ENCODE measurements at regions not wholly inside any gene's neighbourhood (a gene's known extent, or its start where the extent isn't known, plus 50 kb on each side); places are given as distances from the start of the nearest gene placed in this dataset.

DNA sequence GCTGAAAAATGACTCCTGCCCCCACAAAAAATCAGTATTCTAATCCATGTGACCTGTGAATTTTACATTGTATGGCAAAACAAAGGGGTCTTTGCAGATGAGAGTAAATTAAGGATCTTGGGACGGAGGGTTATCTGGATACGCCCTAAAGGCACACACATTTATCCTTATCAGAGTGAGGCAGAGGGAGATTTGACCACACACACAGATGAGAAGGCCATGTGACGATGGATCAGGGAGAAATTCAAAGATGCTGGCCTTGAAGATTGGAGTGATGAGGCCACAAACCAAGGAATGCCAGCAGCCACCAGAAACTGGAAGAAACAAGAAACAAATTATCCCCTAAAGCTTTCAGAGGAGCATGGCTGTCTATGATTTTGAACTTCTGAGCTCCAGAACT lies 288.5 kb downstream of the XXYLT1 start:
- Mint-ChIP-seq H3K27ac (no peak overlapping the region), H3K36me3 (no peaks in the 10 kb centered on the region), H3K27me3 (ENCODE audit: insufficient read depth, low read depth) (peaks cover 8% of the 10 kb centered on the region), H3K9me3 (peaks cover 11% of the 10 kb centered on the region), H3K4me1 (peaks cover 14% of the 10 kb centered on the region), H3K4me3 (no peak overlapping the region)
- TF ChIP-seq EZH2phosphoT487 (IDR thresholded peaks at IDR 0.05): no peak
- TF ChIP-seq, protein P1, sequence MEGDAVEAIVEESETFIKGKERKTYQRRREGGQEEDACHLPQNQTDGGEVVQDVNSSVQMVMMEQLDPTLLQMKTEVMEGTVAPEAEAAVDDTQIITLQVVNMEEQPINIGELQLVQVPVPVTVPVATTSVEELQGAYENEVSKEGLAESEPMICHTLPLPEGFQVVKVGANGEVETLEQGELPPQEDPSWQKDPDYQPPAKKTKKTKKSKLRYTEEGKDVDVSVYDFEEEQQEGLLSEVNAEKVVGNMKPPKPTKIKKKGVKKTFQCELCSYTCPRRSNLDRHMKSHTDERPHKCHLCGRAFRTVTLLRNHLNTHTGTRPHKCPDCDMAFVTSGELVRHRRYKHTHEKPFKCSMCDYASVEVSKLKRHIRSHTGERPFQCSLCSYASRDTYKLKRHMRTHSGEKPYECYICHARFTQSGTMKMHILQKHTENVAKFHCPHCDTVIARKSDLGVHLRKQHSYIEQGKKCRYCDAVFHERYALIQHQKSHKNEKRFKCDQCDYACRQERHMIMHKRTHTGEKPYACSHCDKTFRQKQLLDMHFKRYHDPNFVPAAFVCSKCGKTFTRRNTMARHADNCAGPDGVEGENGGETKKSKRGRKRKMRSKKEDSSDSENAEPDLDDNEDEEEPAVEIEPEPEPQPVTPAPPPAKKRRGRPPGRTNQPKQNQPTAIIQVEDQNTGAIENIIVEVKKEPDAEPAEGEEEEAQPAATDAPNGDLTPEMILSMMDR (IDR thresholded peaks at IDR 0.05): no peak
- Histone ChIP-seq H3K27ac (no peak overlapping the region), H3K36me3 (no peaks in the 10 kb centered on the region), H3F3A (ENCODE audit: low read depth) (no peaks in the 10 kb centered on the region), H3K9me3 (ENCODE audit: low read depth) (no peaks in the 10 kb centered on the region), H3K4me3 (no peak overlapping the region), H3K79me2 (ENCODE audit: low read depth) (no peaks in the 10 kb centered on the region), H3K27me3 (peaks cover 16% of the 10 kb centered on the region), H3K9ac (no peak overlapping the region), H2AFZ (replicated peaks) (no peak overlapping the region), H4K20me1 (ENCODE audit: low read depth) (no peaks in the 10 kb centered on the region), H3K4me1 (peaks cover 11% of the 10 kb centered on the region), H3K4me2 (no peak overlapping the region)
- no peak for DNase-seq (ENCODE audit: low spot score)

DNA sequence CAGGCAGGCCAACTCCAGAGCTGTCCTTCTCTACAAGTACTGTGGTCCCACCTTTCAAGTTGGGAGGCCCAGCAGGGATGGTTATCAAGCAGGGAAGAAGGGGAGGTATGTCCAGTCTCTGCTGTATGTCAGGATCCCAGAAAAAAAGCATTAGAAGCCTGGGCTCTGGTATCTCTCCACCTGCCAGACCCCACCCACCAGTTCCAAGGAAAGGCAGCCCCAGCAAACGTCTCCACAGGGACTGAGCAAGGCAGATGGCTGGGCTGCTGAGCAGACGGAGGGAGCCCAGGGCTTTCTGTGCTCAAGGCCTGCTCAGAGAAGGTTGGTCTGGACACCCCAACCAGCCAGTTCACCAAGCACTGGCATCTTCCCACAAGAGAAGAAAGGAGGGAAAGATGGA lies 287.8 kb downstream of the XXYLT1 start:
- Mint-ChIP-seq H3K4me3 (no peak overlapping the region), H3K9me3 (peaks cover 11% of the 10 kb centered on the region), H3K4me1 (peaks cover 14% of the 10 kb centered on the region), H3K27me3 (ENCODE audit: insufficient read depth, low read depth) (peaks cover 8% of the 10 kb centered on the region), H3K36me3 (no peaks in the 10 kb centered on the region), H3K27ac (no peak overlapping the region)
- H3K9me3 ChIP-seq (ENCODE audit: low read depth): no peaks in the 10 kb centered on the region
- H4K20me1 ChIP-seq (ENCODE audit: low read depth): no peaks in the 10 kb centered on the region
- DNase-seq (ENCODE audit: low spot score): no peak
- H3K79me2 ChIP-seq (ENCODE audit: low read depth): no peaks in the 10 kb centered on the region
- H3K36me3 ChIP-seq: no peaks in the 10 kb centered on the region
- no peak overlapping the region for H2AFZ ChIP-seq (replicated peaks)
- H3K9ac ChIP-seq: no peak overlapping the region
- H3K27ac ChIP-seq: no peak overlapping the region
- no peak overlapping the region for H3K4me2 ChIP-seq
- peaks cover 16% of the 10 kb centered on the region for H3K27me3 ChIP-seq
- H3K4me3 ChIP-seq: no peak overlapping the region
- H3K4me1 ChIP-seq: peaks cover 11% of the 10 kb centered on the region
- no peaks in the 10 kb centered on the region for H3F3A ChIP-seq (ENCODE audit: low read depth)
- TF ChIP-seq EZH2 (IDR thresholded peaks at IDR 0.05) (no peak), EZH2phosphoT487 (IDR thresholded peaks at IDR 0.05) (no peak)
- TF ChIP-seq, protein P1 (IDR thresholded peaks at IDR 0.05): no peak

DNA sequence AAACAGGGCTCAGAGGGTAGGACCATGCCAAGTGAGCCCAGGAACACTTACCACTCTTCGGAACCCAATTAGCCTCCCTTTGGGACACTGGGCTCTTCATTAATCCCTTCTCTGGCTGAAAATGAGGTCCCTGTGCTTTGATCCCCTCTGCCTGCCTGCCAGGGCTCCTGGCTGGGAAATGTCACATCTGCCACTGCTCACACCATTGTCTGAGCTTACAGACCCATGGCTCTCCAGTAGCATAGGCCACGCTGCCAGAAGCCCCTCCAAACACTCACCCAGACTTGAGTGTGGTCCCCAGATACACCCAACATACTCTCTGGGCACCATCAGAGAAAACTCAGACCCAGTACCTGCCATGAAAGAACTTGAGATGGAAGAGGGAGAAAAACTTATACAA lies 287.3 kb downstream of the XXYLT1 start:
- Histone ChIP-seq H3K9ac (no peak overlapping the region), H3K4me3 (no peak overlapping the region), H3K4me2 (no peak overlapping the region), H3F3A (ENCODE audit: low read depth) (no peaks in the 10 kb centered on the region), H3K27ac (no peak overlapping the region), H3K4me1 (peaks cover 11% of the 10 kb centered on the region), H4K20me1 (ENCODE audit: low read depth) (no peaks in the 10 kb centered on the region), H3K27me3 (peaks cover 16% of the 10 kb centered on the region), H3K9me3 (ENCODE audit: low read depth) (no peaks in the 10 kb centered on the region), H3K36me3 (no peaks in the 10 kb centered on the region), H2AFZ (replicated peaks) (no peak overlapping the region), H3K79me2 (ENCODE audit: low read depth) (no peaks in the 10 kb centered on the region)
- no peak for TF ChIP-seq EZH2phosphoT487 (IDR thresholded peaks at IDR 0.05)
- no peak for TF ChIP-seq EZH2 (IDR thresholded peaks at IDR 0.05)
- TF ChIP-seq, protein P1 (IDR thresholded peaks at IDR 0.05): no peak
- Mint-ChIP-seq H3K27ac (no peak overlapping the region), H3K36me3 (no peaks in the 10 kb centered on the region), H3K27me3 (ENCODE audit: insufficient read depth, low read depth) (peaks cover 10% of the 10 kb centered on the region), H3K4me3 (no peak overlapping the region), H3K4me1 (peaks cover 14% of the 10 kb centered on the region), H3K9me3 (peaks cover 11% of the 10 kb centered on the region)
- DNase-seq (ENCODE audit: low spot score): no peak
